ENCODE measurements at regions not wholly inside any gene's neighbourhood (a gene's known extent, or its start where the extent isn't known, plus 50 kb on each side); places are given as distances from the start of the nearest gene placed in this dataset.

DNA sequence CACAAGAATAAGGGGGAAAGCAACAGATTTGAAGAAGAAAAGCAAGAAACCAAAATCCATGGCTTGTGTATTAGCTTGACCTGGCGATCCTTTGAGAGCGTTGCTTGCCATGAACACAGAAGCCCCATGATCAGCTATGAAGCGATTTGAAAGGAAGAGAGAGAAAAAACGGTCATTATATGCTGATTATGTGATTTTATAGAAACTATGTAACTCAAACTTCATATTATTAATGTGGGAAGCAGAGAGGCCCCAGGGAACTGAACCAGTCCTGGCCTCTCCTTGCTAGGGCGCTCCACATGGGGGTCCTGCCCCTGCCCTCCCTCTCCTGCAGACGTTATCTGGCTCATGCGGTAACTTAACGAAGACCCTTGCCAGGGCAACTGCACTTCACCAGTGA lies 306.1 kb upstream of the ADARB2 start:
- Mint-ChIP-seq H3K4me3 (no peak overlapping the region), H3K27ac (no peak overlapping the region), H3K27me3 (peaks cover 4% of the 10 kb centered on the region), H3K9me3 (ENCODE audit: insufficient read depth) (no peaks in the 10 kb centered on the region), H3K4me1 (no peaks in the 10 kb centered on the region)
- no peak overlapping the region for H3K27ac ChIP-seq (ENCODE audit: low read length in 2 of 2)
- no peaks in the 10 kb centered on the region for H3K36me3 ChIP-seq (replicated peaks in 1 of 2; ENCODE audit: control extremely low read depth in 1 of 2, control insufficient read depth in 1 of 2, extremely low read depth in 1 of 2, insufficient read depth in 2 of 2, low read length in 1 of 2)
- no peak overlapping the region for H3K9ac ChIP-seq (ENCODE audit: low read length)
- intact Hi-C loops (cut with micrococcal nuclease), result no loop called here
- no peak overlapping the region for H3K4me2 ChIP-seq (replicated peaks; ENCODE audit: low read depth, low read length, poor library complexity, severe bottlenecking)
- ChIA-PET POLR2A (no interaction called here), CTCF (no interaction called here)
- DNase-seq (no peak), ATAC-seq (ENCODE audit: low read depth) (no peak)
- H3K4me3 ChIP-seq (ENCODE audit: control extremely low read depth in 1 of 5, extremely low read depth in 1 of 5, insufficient read depth in 1 of 5, low read depth in 2 of 5, low read length in 4 of 5), result no peak overlapping the region
- peaks cover 0 to 6% (median 1%) of the 10 kb centered on the region in 3 donors for H3K9me3 ChIP-seq (ENCODE audit: control extremely low read depth in 1 of 3, control insufficient read depth in 2 of 3, insufficient read depth in 1 of 3, low read length in 2 of 3)
- no peak overlapping the region for H2AFZ ChIP-seq (ENCODE audit: insufficient read depth, low read depth, low read length, poor library complexity, severe bottlenecking)
- no peaks in the 10 kb centered on the region for H4K20me1 ChIP-seq (ENCODE audit: control insufficient read depth, insufficient read depth, low read length, poor library complexity, severe bottlenecking)
- WGBS (ENCODE audit: insufficient coverage), result 78% methylated on average over 6 of the region's 8 CpGs
- no peaks in the 10 kb centered on the region for H3K27me3 ChIP-seq (replicated peaks in 1 of 4; ENCODE audit: control extremely low read depth in 1 of 4, control insufficient read depth in 3 of 4, insufficient read depth in 4 of 4, low read length in 3 of 4)
- no peaks in the 10 kb centered on the region for H3K79me2 ChIP-seq (ENCODE audit: control insufficient read depth, insufficient read depth, low read length)
- H3K4me1 ChIP-seq (ENCODE audit: control insufficient read depth in 2 of 2, insufficient read depth in 2 of 2, low read length in 2 of 2), result no peaks in the 10 kb centered on the region
- TF ChIP-seq EZH2 (IDR thresholded peaks at IDR 0.05; ENCODE audit: borderline replicate concordance, insufficient read depth, low read depth, low read length, poor library complexity, severe bottlenecking), result no peak
- TF ChIP-seq, protein P1, sequence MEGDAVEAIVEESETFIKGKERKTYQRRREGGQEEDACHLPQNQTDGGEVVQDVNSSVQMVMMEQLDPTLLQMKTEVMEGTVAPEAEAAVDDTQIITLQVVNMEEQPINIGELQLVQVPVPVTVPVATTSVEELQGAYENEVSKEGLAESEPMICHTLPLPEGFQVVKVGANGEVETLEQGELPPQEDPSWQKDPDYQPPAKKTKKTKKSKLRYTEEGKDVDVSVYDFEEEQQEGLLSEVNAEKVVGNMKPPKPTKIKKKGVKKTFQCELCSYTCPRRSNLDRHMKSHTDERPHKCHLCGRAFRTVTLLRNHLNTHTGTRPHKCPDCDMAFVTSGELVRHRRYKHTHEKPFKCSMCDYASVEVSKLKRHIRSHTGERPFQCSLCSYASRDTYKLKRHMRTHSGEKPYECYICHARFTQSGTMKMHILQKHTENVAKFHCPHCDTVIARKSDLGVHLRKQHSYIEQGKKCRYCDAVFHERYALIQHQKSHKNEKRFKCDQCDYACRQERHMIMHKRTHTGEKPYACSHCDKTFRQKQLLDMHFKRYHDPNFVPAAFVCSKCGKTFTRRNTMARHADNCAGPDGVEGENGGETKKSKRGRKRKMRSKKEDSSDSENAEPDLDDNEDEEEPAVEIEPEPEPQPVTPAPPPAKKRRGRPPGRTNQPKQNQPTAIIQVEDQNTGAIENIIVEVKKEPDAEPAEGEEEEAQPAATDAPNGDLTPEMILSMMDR (IDR thresholded peaks at IDR 0.05), result no peak

DNA sequence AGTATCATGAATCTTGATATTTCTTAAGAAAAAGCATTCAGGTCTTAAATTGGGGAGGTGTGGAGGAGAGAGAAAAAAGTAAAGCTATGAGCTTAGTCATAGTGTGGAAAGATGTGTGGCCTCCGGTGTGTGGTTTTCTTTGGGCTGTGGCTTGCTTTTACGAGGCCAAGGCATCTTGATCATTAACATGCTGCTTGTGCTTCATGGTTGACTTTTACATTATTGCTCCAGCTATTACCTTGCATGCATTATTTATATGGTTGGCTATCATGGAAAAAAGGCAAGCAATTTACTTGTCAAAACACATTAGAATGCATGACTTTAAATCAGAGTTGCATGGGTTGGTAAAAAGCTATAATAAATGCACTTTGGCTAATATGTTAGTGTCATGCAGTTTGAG lies 300.7 kb upstream of the ADARB2 start:
- Histone ChIP-seq H3K9me3 (ENCODE audit: control extremely low read depth in 1 of 3, control insufficient read depth in 2 of 3, insufficient read depth in 1 of 3, low read length in 2 of 3) (no peaks in the 10 kb centered on the region), H3K4me2 (replicated peaks; ENCODE audit: low read depth, low read length, poor library complexity, severe bottlenecking) (no peak overlapping the region), H3K4me3 (ENCODE audit: control extremely low read depth in 1 of 5, extremely low read depth in 1 of 5, insufficient read depth in 1 of 5, low read depth in 2 of 5, low read length in 4 of 5) (no peak overlapping the region), H4K20me1 (ENCODE audit: control insufficient read depth, insufficient read depth, low read length, poor library complexity, severe bottlenecking) (no peaks in the 10 kb centered on the region), H3K9ac (ENCODE audit: low read length) (no peak overlapping the region), H2AFZ (ENCODE audit: insufficient read depth, low read depth, low read length, poor library complexity, severe bottlenecking) (no peak overlapping the region), H3K27ac (ENCODE audit: low read length in 2 of 2) (no peak overlapping the region), H3K36me3 (replicated peaks in 1 of 2; ENCODE audit: control extremely low read depth in 1 of 2, control insufficient read depth in 1 of 2, extremely low read depth in 1 of 2, insufficient read depth in 2 of 2, low read length in 1 of 2) (no peaks in the 10 kb centered on the region), H3K27me3 (replicated peaks in 1 of 4; ENCODE audit: control extremely low read depth in 1 of 4, control insufficient read depth in 3 of 4, insufficient read depth in 4 of 4, low read length in 3 of 4) (no peaks in the 10 kb centered on the region), H3K4me1 (ENCODE audit: control insufficient read depth in 2 of 2, insufficient read depth in 2 of 2, low read length in 2 of 2) (no peaks in the 10 kb centered on the region), H3K79me2 (ENCODE audit: control insufficient read depth, insufficient read depth, low read length) (no peaks in the 10 kb centered on the region)
- no peak overlapping the region for H3K4me3 Mint-ChIP-seq
- peaks cover 4% of the 10 kb centered on the region for H3K27me3 Mint-ChIP-seq
- intact Hi-C loops (cut with micrococcal nuclease), result no loop called here
- ATAC-seq (ENCODE audit: low read depth), result no peak
- ChIA-PET POLR2A (no interaction called here), CTCF (no interaction called here)
- TF ChIP-seq, protein P1 (IDR thresholded peaks at IDR 0.05), result no peak
- no peak for TF ChIP-seq EZH2 (IDR thresholded peaks at IDR 0.05; ENCODE audit: borderline replicate concordance, insufficient read depth, low read depth, low read length, poor library complexity, severe bottlenecking)
- no peaks in the 10 kb centered on the region for H3K4me1 Mint-ChIP-seq
- no peaks in the 10 kb centered on the region for H3K9me3 Mint-ChIP-seq (ENCODE audit: insufficient read depth)
- no peak for DNase-seq
- no peak overlapping the region for H3K27ac Mint-ChIP-seq
- WGBS (ENCODE audit: insufficient coverage), result 80% methylated on average over 1 of the region's 2 CpGs

All from B cell (primary cell).